Fibroblast of lung (primary cell): ENCODE measurements at regions not wholly inside any gene's neighbourhood (a gene's known extent, or its start where the extent isn't known, plus 50 kb on each side); places are given as distances from the start of the nearest gene placed in this dataset.

Experiments used
- DNase-seq, 2 donors: peaks; one replicate each; pipeline versions ENCODE4 v3.0.0 to v3.0.0-alpha.2; 2010; ENCODE audit warnings: low read depth in 2 of 2
- H2AFZ ChIP-seq: 2 replicates; pipeline ENCODE4 v1.5.1; 2012; ENCODE audit warnings: low read length, control low read depth, inconsistent platforms
- H3K27ac ChIP-seq: 2 replicates; pipeline ENCODE4 v1.5.1; 2011; ENCODE audit warnings: low read length, control low read depth; ENCODE audit not compliant: insufficient read depth
- H3K27me3 ChIP-seq: 2 replicates; pipeline ENCODE4 v1.5.1; 2011; ENCODE audit warnings: mild to moderate bottlenecking, low read length; ENCODE audit not compliant: control insufficient read depth, insufficient read depth
- H3K36me3 ChIP-seq: 2 replicates; pipeline ENCODE4 v1.5.1; 2011; ENCODE audit warnings: low read length; ENCODE audit not compliant: control insufficient read depth, insufficient read depth
- H3K4me1 ChIP-seq: 2 replicates; pipeline ENCODE4 v1.5.1; 2011; ENCODE audit warnings: low read length; ENCODE audit not compliant: control insufficient read depth, insufficient read depth; ENCODE audit errors: extremely low read depth
- H3K4me2 ChIP-seq: 2 replicates; pipeline ENCODE4 v1.5.1; 2011; ENCODE audit warnings: low read length, control low read depth; ENCODE audit not compliant: insufficient read depth; ENCODE audit errors: extremely low read depth
- H3K4me3 ChIP-seq, 4 experiments: fragments of 200-600 bp in 1 of 4; sonication (generic) in 1 of 4; replicated peaks in 1 of 4; 2 replicates each; pipeline ENCODE4 v1.5.1; 2011 to 2016; ENCODE audit warnings: low read length in 4 of 4, low read depth in 3 of 4, mild to moderate bottlenecking in 3 of 4, control low read depth in 2 of 4, inconsistent platforms in 1 of 4, mixed read lengths in 1 of 4; ENCODE audit not compliant: insufficient read depth in 1 of 4; ENCODE audit errors: control extremely low read depth in 1 of 4
- H3K79me2 ChIP-seq: 2 replicates; pipeline ENCODE4 v1.5.1; 2012; ENCODE audit warnings: mild to moderate bottlenecking, low read length, inconsistent platforms; ENCODE audit not compliant: control insufficient read depth, insufficient read depth
- H3K9ac ChIP-seq: 2 replicates; pipeline ENCODE4 v1.5.1; 2011; ENCODE audit warnings: mild to moderate bottlenecking, low read length, control low read depth; ENCODE audit not compliant: insufficient read depth
- H3K9me3 ChIP-seq: 2 replicates; pipeline ENCODE4 v1.5.1; 2012; ENCODE audit warnings: low read depth, low read length; ENCODE audit not compliant: control insufficient read depth, insufficient read depth
- H4K20me1 ChIP-seq: 2 replicates; pipeline ENCODE4 v1.5.1; 2011; ENCODE audit warnings: low read length; ENCODE audit not compliant: control insufficient read depth, insufficient read depth; ENCODE audit errors: extremely low read depth
- CTCF ChIP-seq, 2 donors: IDR thresholded peaks in 1 of 2; conservative IDR thresholded peaks in 1 of 2; 1 replicate in 1 of 2; 2 replicates in 1 of 2; pipeline ENCODE4 v1.5.1; 2011 to 2012; ENCODE audit warnings: low read length in 2 of 2, control low read depth in 1 of 2, inconsistent platforms in 1 of 2, low read depth in 1 of 2, mild to moderate bottlenecking in 1 of 2
- EZH2 ChIP-seq: IDR thresholded peaks from 2 replicates; pipeline ENCODE4 v1.5.1; 2012; ENCODE audit warnings: low read length, control low read depth, mild to moderate bottlenecking; ENCODE audit errors: missing control alignments

GRCh38 chr3:67239353-67239752 lies 241.2 kb downstream of the KBTBD8 start:
- no peaks in the 10 kb centered on the region for H3K4me1 ChIP-seq
- no peak for TF ChIP-seq EZH2
- no peak for TF ChIP-seq CTCF (conservative IDR thresholded peaks at IDR 0.05 in 1 of 2, IDR thresholded peaks at IDR 0.05 in 1 of 2; ENCODE audit: low read depth in 1 of 2, low read length in 2 of 2)

GRCh38 chr3:67241084-67241483 lies 243.0 kb downstream of the KBTBD8 start:
- H2AFZ ChIP-seq: no peak overlapping the region
- H3K4me1 ChIP-seq: no peaks in the 10 kb centered on the region
- H3K27me3 ChIP-seq: no peaks in the 10 kb centered on the region
- no peaks in the 10 kb centered on the region for H4K20me1 ChIP-seq
- H3K36me3 ChIP-seq: no peaks in the 10 kb centered on the region
- H3K9ac ChIP-seq: no peak overlapping the region
- no peaks in the 10 kb centered on the region for H3K79me2 ChIP-seq
- H3K4me3 ChIP-seq: no peak overlapping the region
- H3K9me3 ChIP-seq: no peaks in the 10 kb centered on the region
- no peak for DNase-seq
- no peak overlapping the region for H3K4me2 ChIP-seq
- TF ChIP-seq CTCF (conservative IDR thresholded peaks at IDR 0.05 in 1 of 2, IDR thresholded peaks at IDR 0.05 in 1 of 2; ENCODE audit: low read depth in 1 of 2, low read length in 2 of 2): no peak
- TF ChIP-seq EZH2: no peak
- H3K27ac ChIP-seq: no peak overlapping the region

More at GRCh38 chr3:67239353-67239752, 241.2 kb downstream of the KBTBD8 start:
- DNase-seq: no peak
- Histone ChIP-seq H3K9me3 (no peaks in the 10 kb centered on the region), H3K79me2 (no peaks in the 10 kb centered on the region), H3K4me2 (no peak overlapping the region), H3K27me3 (no peaks in the 10 kb centered on the region), H3K4me3 (no peak overlapping the region), H3K27ac (no peak overlapping the region), H4K20me1 (no peaks in the 10 kb centered on the region), H2AFZ (no peak overlapping the region), H3K36me3 (no peaks in the 10 kb centered on the region), H3K9ac (no peak overlapping the region)

GRCh38 chr3:67244130-67244529 lies 246.0 kb downstream of the KBTBD8 start:
- H3K4me1 ChIP-seq: no peaks in the 10 kb centered on the region
- no peak overlapping the region for H3K9ac ChIP-seq
- H3K4me3 ChIP-seq: no peak overlapping the region
- H3K9me3 ChIP-seq: no peaks in the 10 kb centered on the region
- no peak for DNase-seq
- H3K27ac ChIP-seq: no peak overlapping the region
- H3K36me3 ChIP-seq: no peaks in the 10 kb centered on the region
- no peaks in the 10 kb centered on the region for H3K79me2 ChIP-seq
- H4K20me1 ChIP-seq: no peaks in the 10 kb centered on the region
- H3K4me2 ChIP-seq: no peak overlapping the region
- H2AFZ ChIP-seq: no peak overlapping the region
- TF ChIP-seq EZH2 (no peak), CTCF (conservative IDR thresholded peaks at IDR 0.05 in 1 of 2, IDR thresholded peaks at IDR 0.05 in 1 of 2; ENCODE audit: low read depth in 1 of 2, low read length in 2 of 2) (no peak)
- no peaks in the 10 kb centered on the region for H3K27me3 ChIP-seq
